A673 (cell line): ENCODE measurements at regions not wholly inside any gene's neighbourhood (a gene's known extent, or its start where the extent isn't known, plus 50 kb on each side); places are given as distances from the start of the nearest gene placed in this dataset.

ENCODE experiments used
- BruUV-seq: library from RNA; stranded (reverse); fragments of 400-500 nt; replicated peaks from 2 replicates; lab custom pipeline; 2021; lab: Mats Ljungman, UMichigan
- CTCF ChIA-PET: fragments of 300-600 bp; sonication (Branson Sonifier 250); formaldehyde crosslinking; loops from one replicate; lab custom pipeline; 2022; ENCODE audit warnings: antibody characterized with exemption; lab: Charles Lee
- POLR2A ChIA-PET: fragments of 300-600 bp; sonication (Branson Sonifier 250); formaldehyde crosslinking; loops from one replicate; lab custom pipeline; 2022; ENCODE audit warnings: antibody characterized with exemption; ENCODE audit not compliant: low non-redundant PET; lab: Charles Lee
- DNase-seq: peaks from one replicate; pipeline ENCODE4 v3.0.0-alpha.2; 2015; ENCODE audit warnings: low spot score
- H3K27ac ChIP-seq: fragments of 200-600 bp; sonication (generic); 2 replicates; pipeline ENCODE4 v1.5.1; 2016; ENCODE audit warnings: mixed run types, low read depth, mild to moderate bottlenecking, mixed read lengths, antibody characterized with exemption, low read length; ENCODE audit not compliant: poor library complexity, severe bottlenecking
- H3K27me3 ChIP-seq: fragments of 200-600 bp; sonication (generic); replicated peaks from 2 replicates; pipeline ENCODE4 v1.6.1; 2017; ENCODE audit warnings: mixed run types, low read depth, mild to moderate bottlenecking, mixed read lengths, antibody characterized with exemption, low read length; ENCODE audit not compliant: insufficient read depth, poor library complexity
- H3K36me3 ChIP-seq: fragments of 200-600 bp; sonication (generic); 2 replicates; pipeline ENCODE4 v1.6.1; 2016; ENCODE audit warnings: mixed run types, mild to moderate bottlenecking, mixed read lengths, antibody characterized with exemption, low read length; ENCODE audit not compliant: insufficient read depth, poor library complexity, severe bottlenecking
- H3K4me1 ChIP-seq: fragments of 200-600 bp; sonication (generic); 2 replicates; pipeline ENCODE4 v1.6.1; 2017; ENCODE audit warnings: mixed run types, mild to moderate bottlenecking, mixed read lengths, antibody characterized with exemption, low read length; ENCODE audit not compliant: insufficient read depth, poor library complexity, severe bottlenecking
- H3K4me3 ChIP-seq: fragments of 200-600 bp; sonication (generic); 2 replicates; pipeline ENCODE4 v1.5.1; 2016; ENCODE audit warnings: low read depth, mixed run types, mild to moderate bottlenecking, mixed read lengths, low read length; ENCODE audit not compliant: poor library complexity, severe bottlenecking
- H3K9me3 ChIP-seq: fragments of 200-600 bp; sonication (generic); 2 replicates; pipeline ENCODE4 v1.6.1; 2016; ENCODE audit warnings: mixed run types, low read depth, mild to moderate bottlenecking, mixed read lengths, antibody characterized with exemption, low read length; ENCODE audit not compliant: poor library complexity, severe bottlenecking
- CTCF ChIP-seq: fragments of 300-800, 200-600 bp; sonication (generic); conservative IDR thresholded peaks from 2 replicates; pipeline ENCODE4 v1.5.1; 2017; ENCODE audit warnings: low read depth, mild to moderate bottlenecking, antibody characterized with exemption, low read length, moderate library complexity, mixed read lengths
- EZH2 ChIP-seq: fragments of 200-600 bp; sonication (generic); IDR thresholded peaks from 2 replicates; pipeline ENCODE4 v1.6.1; 2017; ENCODE audit warnings: borderline replicate concordance, low read depth, mild to moderate bottlenecking, mixed read lengths, antibody characterized with exemption, low read length; ENCODE audit not compliant: poor library complexity, severe bottlenecking
- intact Hi-C: fragments of 100-400 bp; cut with micrococcal nuclease; formaldehyde crosslinking; loops from one replicate; pipeline ENCODE4 v1.10.0; 2022; ENCODE audit not compliant: unreplicated experiment

- no peaks in the 10 kb centered on the region for H3K36me3 ChIP-seq
- H3K27ac ChIP-seq, result no peak overlapping the region
- no peaks in the 10 kb centered on the region for H3K4me1 ChIP-seq
- CTCF ChIA-PET, result no interaction called here
- POLR2A ChIA-PET, result no interaction called here
- intact Hi-C loops, result no loop called here
- TF ChIP-seq CTCF, result no peak
- no peak for TF ChIP-seq EZH2
- no peaks in the 10 kb centered on the region for H3K27me3 ChIP-seq
- no TSS peak for BruUV-seq
- no peaks in the 10 kb centered on the region for H3K9me3 ChIP-seq
- DNase-seq, result no peak
- H3K4me3 ChIP-seq, result no peak overlapping the region
Measured at GRCh38 chr6:126118058-126118755, 131.9 kb downstream of the TRMT11 start.

GRCh38 chr6:126118936-126119335 is 132.6 kb downstream of the TRMT11 start:
- ChIA-PET POLR2A (no interaction called here), CTCF (no interaction called here)
- Histone ChIP-seq H3K9me3 (no peaks in the 10 kb centered on the region), H3K4me1 (no peaks in the 10 kb centered on the region), H3K36me3 (no peaks in the 10 kb centered on the region), H3K4me3 (no peak overlapping the region), H3K27me3 (no peaks in the 10 kb centered on the region), H3K27ac (no peak overlapping the region)
- no peak for DNase-seq
- BruUV-seq, result no TSS peak
- TF ChIP-seq EZH2 (no peak), CTCF (no peak)
- intact Hi-C loops, result no loop called here

GRCh38 chr6:126123226-126123625 is 136.9 kb downstream of the TRMT11 start:
- Histone ChIP-seq H3K36me3 (no peaks in the 10 kb centered on the region), H3K4me1 (no peaks in the 10 kb centered on the region), H3K9me3 (no peaks in the 10 kb centered on the region), H3K4me3 (no peak overlapping the region), H3K27me3 (no peaks in the 10 kb centered on the region), H3K27ac (no peak overlapping the region)
- POLR2A ChIA-PET, result no interaction called here
- no peak for DNase-seq
- CTCF ChIA-PET, result no interaction called here
- intact Hi-C loops, result no loop called here
- BruUV-seq, result no TSS peak
- TF ChIP-seq CTCF, result no peak
- TF ChIP-seq EZH2, result no peak
